Glutamatergic neuron (in vitro differentiated cells): ENCODE measurements at regions not wholly inside any gene's neighbourhood (a gene's known extent, or its start where the extent isn't known, plus 50 kb on each side); places are given as distances from the start of the nearest gene placed in this dataset.

Experiments used
- DNase-seq: peaks from one replicate; pipeline ENCODE4 v3.0.0; 2022
- H3K27ac Mint-ChIP-seq: one replicate; pipeline ENCODE4 v1.8.0; 2020; ENCODE audit warnings: mild to moderate bottlenecking, mixed read lengths, inconsistent platforms; ENCODE audit not compliant: unreplicated experiment
- H3K27me3 Mint-ChIP-seq: one replicate; pipeline ENCODE4 v1.8.0; 2020; ENCODE audit warnings: mild to moderate bottlenecking, moderate library complexity, mixed read lengths, inconsistent platforms; ENCODE audit not compliant: unreplicated experiment
- H3K36me3 Mint-ChIP-seq: one replicate; pipeline ENCODE4 v1.8.0; 2020; ENCODE audit warnings: mild to moderate bottlenecking, mixed read lengths, inconsistent platforms; ENCODE audit not compliant: unreplicated experiment
- H3K4me1 Mint-ChIP-seq: one replicate; pipeline ENCODE4 v1.8.0; 2020; ENCODE audit warnings: mild to moderate bottlenecking, low read depth, mixed read lengths, inconsistent platforms; ENCODE audit not compliant: unreplicated experiment
- H3K4me3 Mint-ChIP-seq: one replicate; pipeline ENCODE4 v1.8.0; 2020; ENCODE audit warnings: mild to moderate bottlenecking, mixed read lengths, inconsistent platforms; ENCODE audit not compliant: unreplicated experiment
- H3K9me3 Mint-ChIP-seq: one replicate; pipeline ENCODE4 v1.8.0; 2020; ENCODE audit warnings: mild to moderate bottlenecking, moderate library complexity, mixed read lengths, inconsistent platforms; ENCODE audit not compliant: unreplicated experiment
- CTCF ChIP-seq: fragments of 200-600 bp; sonication (generic); IDR thresholded peaks from one replicate; pipeline ENCODE4 v1.5.0; 2021; ENCODE audit not compliant: partially characterized antibody, unreplicated experiment

- Mint-ChIP-seq H3K36me3 (no peaks in the 10 kb centered on the region), H3K4me1 (no peaks in the 10 kb centered on the region), H3K4me3 (no peak overlapping the region), H3K9me3 (peaks cover 2% of the 10 kb centered on the region), H3K27me3 (peaks cover 5% of the 10 kb centered on the region), H3K27ac (no peak overlapping the region)
- DNase-seq, result no peak
- TF ChIP-seq CTCF, result no peak
Observed at GRCh38 chr2:238551091-238551490, 124.4 kb downstream of the ASB1 start.

- no peak for TF ChIP-seq CTCF
- Mint-ChIP-seq H3K27me3 (peaks cover 3% of the 10 kb centered on the region), H3K4me3 (no peak overlapping the region), H3K36me3 (no peaks in the 10 kb centered on the region), H3K9me3 (peaks cover 2% of the 10 kb centered on the region), H3K4me1 (no peaks in the 10 kb centered on the region), H3K27ac (no peak overlapping the region)
- DNase-seq, result no peak
Observed at GRCh38 chr2:238552226-238552625, 125.5 kb downstream of the ASB1 start.

- peaks cover 2% of the 10 kb centered on the region for H3K9me3 Mint-ChIP-seq
- H3K27ac Mint-ChIP-seq, result no peak overlapping the region
- no peaks in the 10 kb centered on the region for H3K4me1 Mint-ChIP-seq
- TF ChIP-seq CTCF, result no peak
- H3K36me3 Mint-ChIP-seq, result no peaks in the 10 kb centered on the region
- H3K4me3 Mint-ChIP-seq, result no peak overlapping the region
- no peak for DNase-seq
- peaks cover 3% of the 10 kb centered on the region for H3K27me3 Mint-ChIP-seq
Observed at GRCh38 chr2:238553159-238553558, 126.4 kb downstream of the ASB1 start.

GRCh38 chr2:238554468-238555315, 128.0 kb downstream of the ASB1 start:
- no peak overlapping the region for H3K4me3 Mint-ChIP-seq
- H3K9me3 Mint-ChIP-seq, result peaks cover 2% of the 10 kb centered on the region
- H3K4me1 Mint-ChIP-seq, result no peaks in the 10 kb centered on the region
- DNase-seq, result no peak
- H3K27ac Mint-ChIP-seq, result no peak overlapping the region
- TF ChIP-seq CTCF, result no peak
- no peaks in the 10 kb centered on the region for H3K27me3 Mint-ChIP-seq
- H3K36me3 Mint-ChIP-seq, result no peaks in the 10 kb centered on the region

GRCh38 chr2:238555786-238556542, 129.2 kb downstream of the ASB1 start:
- no peak for DNase-seq

More at GRCh38 chr2:238555786-238556542, 129.2 kb downstream of the ASB1 start:
- no peaks in the 10 kb centered on the region for H3K9me3 Mint-ChIP-seq
- no peak overlapping the region for H3K27ac Mint-ChIP-seq
- no peak overlapping the region for H3K4me3 Mint-ChIP-seq
- H3K36me3 Mint-ChIP-seq, result no peaks in the 10 kb centered on the region
- no peaks in the 10 kb centered on the region for H3K27me3 Mint-ChIP-seq
- TF ChIP-seq CTCF, result no peak
- H3K4me1 Mint-ChIP-seq, result no peaks in the 10 kb centered on the region
